DMS 273 treated with DMSO at 0.1 percent for 48 hours (cell line): ENCODE measurements at regions not wholly inside any gene's neighbourhood (a gene's known extent, or its start where the extent isn't known, plus 50 kb on each side); places are given as distances from the start of the nearest gene placed in this dataset.
"Not testable (repeated sequence)": the region's sequence is repeated elsewhere in the genome, so short reads cannot be mapped to it uniquely, and the experiment has no call there.

ENCODE experiments used
- DNase-seq: peaks from one replicate; lab custom pipeline; 2025; lab: John Stamatoyannopoulos, UW

DNA sequence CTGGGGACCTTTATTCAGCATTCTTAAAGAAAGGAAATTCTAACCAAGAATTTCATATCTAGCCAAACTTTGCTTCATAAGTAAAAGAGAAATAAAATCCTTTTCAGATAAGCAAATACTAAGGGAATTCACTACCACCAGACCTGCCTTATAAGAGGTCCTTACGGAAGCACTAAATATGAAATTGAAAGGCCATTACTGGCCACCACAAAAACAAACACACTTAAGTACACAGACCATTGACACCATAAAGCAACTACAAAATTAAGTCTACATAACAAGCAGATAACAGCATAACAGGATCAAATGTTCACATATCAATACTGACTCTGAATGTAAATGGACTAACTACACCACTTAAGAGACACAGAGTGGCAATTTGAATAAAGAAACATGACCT is 361.4 kb upstream of the POU5F2 start:
- no peak for DNase-seq

DNA sequence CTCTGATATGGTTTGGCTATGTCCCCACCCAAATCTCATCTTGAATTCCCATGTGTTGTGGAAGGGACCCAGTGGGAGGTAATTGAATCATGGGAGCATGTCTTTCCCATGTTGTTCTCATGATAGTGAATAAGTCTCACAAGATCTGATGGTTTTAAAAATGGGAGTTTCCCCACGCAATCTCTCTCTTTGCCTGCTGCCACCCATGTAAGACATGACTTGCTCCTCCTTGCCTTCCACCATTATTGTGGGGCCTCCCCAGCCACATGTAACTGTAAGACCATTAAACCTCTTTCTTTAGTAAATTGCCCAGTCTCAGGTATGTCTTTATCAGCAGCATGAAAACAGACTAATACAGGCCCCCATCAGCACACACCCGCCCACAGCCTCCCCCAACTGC is 356.0 kb upstream of the POU5F2 start:
- not testable (repeated sequence) for DNase-seq

- DNase-seq: no peak
Observed at GRCh38 chr5:94094793-94095441, 353.5 kb upstream of the POU5F2 start.

DNA sequence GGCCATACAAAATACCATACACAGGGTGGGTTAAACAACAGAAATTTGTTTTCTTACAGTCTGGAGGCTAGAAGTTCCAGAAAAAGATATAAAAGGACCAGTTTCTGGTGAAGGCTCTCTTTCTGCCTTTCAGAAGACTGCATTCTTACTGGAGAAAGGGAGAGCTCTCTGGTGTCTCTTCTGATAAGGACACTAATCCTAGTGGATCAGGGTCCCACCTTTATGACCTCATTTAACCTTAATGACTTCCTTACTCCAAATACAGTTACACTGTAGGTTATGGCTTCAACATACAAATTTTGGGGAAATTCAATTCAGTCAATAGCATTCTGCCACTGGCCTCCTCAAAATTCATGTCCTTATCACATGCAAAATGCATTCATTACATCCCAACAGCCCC is 351.9 kb upstream of the POU5F2 start:
- no peak for DNase-seq

DNA sequence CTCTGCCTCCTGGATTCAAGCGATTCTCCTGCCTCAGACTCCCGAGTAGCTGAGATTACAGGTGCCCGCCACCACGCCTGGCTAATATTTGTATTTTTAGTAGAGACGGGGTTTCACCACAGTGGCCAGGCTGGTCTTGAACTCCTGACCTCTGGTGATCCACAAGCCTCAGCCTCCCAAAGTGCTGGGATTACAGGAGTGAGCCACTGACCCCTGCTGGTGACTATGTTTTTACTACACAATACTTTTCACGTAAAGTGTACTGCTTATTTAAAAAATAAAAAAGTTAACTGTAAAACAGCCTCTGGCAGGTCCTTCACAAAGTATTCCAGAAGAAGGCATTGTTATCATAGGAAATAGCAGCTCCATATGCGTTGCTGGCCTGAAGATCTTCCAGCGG is 345.2 kb upstream of the POU5F2 start:
- DNase-seq: not testable (repeated sequence)

GRCh38 chr5:94086194-94086593 is 344.8 kb upstream of the POU5F2 start:
- DNase-seq: no peak

DNA sequence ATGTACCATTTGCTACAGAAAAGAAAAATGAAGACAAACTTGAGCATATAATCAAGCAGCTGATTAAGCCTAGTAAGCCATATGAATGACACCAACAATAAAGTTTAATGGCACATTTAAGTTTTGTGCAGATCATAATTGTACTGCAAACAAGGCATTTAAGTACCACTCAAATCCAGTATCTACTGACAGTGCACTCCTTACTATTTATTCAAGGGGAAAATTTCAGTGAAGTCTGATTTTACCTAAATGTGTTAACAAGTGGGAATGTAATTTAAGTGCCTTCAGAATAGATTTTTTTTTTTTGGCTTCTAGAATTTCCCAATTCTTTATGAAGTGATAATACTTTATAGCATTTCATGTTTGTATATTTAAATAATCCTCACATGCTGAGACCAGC is 341.0 kb upstream of the POU5F2 start:
- DNase-seq: no peak

- no peak for DNase-seq
Observed at GRCh38 chr5:94081088-94081487, 339.7 kb upstream of the POU5F2 start.

DNA sequence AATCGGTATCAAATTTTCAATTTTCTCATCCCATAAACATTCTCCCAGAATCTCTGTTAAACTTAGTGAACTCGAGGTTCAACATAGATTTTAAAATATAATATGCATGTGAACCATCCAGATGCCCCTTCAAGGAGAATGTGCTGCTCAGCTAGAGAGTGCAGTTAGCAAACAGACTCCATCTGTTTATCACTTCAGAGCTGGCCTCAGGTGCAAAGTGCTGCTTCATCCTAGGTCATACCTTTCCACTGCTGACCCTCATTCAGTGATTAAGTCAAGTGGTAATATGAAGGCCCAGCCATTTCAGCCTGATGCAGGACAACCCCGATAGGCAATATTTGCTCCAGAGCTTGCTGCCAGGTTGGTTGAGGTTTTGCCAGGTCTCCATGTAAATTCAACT is 339.0 kb upstream of the POU5F2 start:
- DNase-seq: no peak

- DNase-seq: no peak
Observed at GRCh38 chr5:94072116-94072515, 330.7 kb upstream of the POU5F2 start.

GRCh38 chr5:94066437-94067207 is 325.2 kb upstream of the POU5F2 start:
- DNase-seq: no peak

GRCh38 chr5:94064025-94064424 is 322.6 kb upstream of the POU5F2 start:
- DNase-seq: no peak

DNA sequence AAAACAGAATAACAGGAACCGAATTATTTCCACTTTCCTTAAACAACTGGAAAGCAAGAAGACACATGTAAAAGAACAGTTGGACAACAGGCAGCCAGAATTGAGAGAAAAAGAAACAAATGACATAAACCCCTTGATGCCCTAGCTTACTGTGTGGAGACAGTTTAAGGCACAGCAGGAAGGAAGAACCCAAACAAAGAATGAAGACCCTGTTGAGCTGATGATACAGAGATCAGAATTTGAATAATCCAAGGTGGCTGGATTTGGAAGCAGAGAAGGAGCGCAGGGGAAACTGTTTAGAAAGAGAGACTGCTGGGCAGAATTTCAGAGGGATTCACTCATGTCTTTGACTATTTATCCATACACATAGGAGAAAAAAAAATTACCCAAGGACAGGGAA is 316.3 kb upstream of the POU5F2 start:
- DNase-seq: no peak

GRCh38 chr5:94057217-94057616 is 315.8 kb upstream of the POU5F2 start:
- DNase-seq: no peak

DNA sequence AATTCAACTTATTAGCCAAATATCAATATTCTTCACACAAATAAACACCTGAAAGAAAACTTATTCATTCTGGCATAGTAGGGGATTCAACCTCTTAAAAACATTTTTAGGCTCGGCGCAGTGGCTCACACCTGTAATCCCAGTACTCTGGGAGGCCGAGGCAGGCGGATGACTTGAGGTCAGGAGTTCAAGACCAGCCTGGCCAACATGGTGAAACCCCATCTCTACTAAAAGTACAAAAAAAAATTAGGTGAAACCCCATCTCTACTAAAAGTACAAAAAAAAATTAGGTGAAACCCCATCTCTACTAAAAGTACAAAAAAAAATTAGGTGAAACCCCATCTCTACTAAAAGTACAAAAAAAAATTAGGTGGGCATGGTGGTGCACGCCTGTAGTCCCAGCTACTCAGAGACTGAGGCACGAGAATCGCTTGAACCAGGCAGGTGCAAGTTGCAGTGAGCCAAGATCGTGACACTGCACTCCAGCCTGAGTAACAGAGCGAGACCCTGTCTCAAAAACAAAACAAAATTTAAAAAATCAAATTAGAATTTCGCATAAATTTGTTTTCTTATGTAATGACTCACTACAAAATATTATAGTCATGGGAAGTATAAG is 308.0 kb upstream of the POU5F2 start:
- not testable (repeated sequence) for DNase-seq

DNA sequence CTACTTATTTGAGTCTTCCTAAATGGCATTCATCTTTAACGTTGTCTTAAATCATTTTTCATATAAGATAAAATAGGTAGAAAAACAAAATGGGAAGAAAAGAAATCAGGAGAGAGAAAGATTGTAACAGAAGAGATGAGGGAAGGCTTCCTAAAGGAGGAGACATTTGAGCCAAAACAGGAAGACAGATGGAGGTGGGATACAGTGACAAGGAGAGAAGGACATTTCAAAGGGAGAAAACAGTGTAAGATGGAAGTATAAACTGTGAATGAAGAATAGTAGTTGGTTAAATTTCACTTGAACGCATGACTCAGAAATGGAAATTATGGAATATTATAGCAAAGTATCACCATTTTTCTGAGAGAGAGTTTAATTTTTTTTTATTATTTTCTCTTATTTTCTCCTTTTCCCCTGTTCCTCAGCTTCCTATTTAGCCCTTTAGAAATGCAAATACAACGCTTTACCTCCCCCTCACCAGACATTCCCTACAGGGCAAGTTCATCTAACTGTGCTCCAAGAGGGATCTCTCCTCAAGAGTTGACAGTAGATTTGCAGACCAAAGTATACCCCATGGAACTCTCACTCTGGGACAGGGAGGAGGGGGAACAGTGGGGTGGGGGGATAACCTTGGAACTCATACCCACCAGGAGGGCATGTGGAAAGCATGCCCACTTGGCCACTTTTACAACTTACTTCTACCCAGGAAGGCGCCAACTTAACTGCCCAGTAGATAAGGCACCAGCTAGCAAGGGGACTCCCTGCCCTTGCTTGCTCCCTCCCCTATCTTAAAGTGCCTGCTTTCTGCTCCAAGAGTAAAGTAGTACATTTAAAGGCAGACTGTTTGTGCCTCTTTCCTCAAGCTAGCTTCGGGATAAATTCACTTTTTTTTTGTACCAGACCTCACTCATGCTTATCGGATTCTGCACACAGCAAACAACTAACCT is 304.7 kb upstream of the POU5F2 start:
- DNase-seq: no peak

DNA sequence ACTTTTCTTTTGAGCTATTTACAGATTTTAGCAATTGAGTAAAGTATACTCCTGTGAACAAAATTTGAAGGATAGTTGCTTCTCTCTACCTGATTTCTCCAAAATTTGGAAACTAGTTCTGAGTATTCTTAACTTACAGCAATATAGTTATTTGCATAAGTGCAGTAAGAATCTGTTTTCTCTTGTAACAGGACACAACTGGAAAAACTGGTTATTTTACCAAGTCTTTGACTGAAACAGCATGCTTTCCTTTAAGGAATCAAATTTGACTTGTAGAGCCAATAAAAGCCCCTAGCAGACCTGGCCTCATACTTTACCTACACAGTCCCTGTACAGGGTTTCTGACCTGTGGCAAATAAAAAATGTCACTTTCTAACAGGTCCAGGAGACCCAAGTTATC is 301.9 kb upstream of the POU5F2 start:
- no peak for DNase-seq

DNA sequence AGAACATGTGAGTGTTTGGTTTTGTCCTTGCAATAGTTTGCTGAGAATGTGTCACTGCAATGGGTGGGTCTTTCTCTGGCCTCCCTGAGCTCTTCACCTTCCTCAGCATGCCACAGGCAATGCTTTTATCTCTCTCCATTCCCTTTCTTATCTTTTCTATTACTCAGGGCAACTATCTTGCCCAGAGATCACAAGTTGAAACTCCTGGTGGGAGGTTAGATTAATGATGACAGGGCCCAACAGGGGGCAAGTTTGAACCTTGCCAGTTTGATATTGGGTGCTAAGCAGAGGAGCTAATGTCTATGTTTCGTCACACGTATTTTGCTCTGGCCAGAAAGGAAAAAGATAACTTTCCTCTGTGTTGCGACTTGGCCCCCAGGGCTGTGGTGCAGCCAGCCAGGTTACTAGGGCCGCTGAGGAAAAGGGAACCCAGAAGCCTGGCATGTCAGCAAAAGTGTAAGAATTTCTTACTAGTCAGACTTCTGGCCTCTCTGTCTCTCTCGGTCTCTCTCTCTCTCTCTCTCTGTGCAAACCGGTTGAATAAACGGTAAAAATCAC is 299.3 kb upstream of the POU5F2 start:
- no peak for DNase-seq

GRCh38 chr5:94039101-94039500 is 297.7 kb upstream of the POU5F2 start:
- no peak for DNase-seq

GRCh38 chr5:94031631-94032030 is 290.2 kb upstream of the POU5F2 start:
- DNase-seq: no peak

DNA sequence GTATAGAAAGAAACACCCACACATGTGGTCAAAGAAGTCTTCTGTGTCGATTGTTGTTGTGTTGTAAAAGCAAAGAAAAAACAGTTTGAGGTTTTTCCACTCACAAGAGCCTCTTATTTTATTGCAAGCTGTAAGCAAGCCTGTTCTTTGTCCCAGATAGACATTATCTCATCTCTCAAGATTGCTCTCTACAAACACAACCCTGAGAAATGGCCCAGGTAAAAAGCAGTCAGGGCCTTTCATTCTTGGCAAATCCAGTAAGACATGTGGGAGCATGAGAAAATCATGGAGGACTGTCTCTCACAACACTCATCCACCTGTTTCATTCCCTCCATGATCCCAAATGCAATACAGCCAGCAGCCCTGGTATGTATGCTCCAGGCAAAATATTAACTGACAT is 286.6 kb upstream of the POU5F2 start:
- DNase-seq: no peak

DNA sequence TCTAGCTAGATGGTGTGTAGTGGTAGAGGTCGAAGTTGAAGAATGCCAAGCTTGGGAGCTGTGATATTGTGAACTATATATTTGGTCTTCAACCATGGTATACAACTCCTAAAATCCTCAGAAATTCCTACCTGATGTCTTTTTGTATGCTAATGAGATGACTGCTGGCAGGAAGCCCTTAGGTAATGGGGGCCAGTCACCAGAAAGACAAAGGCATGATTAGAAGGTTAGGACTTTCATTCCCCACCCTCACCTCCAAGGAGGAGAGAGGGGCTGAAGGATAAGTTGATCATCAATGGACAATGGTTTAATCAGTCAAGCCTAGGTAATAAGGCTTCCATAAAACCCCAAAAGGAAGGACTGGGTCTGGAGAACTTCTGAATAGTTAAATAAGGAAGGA is 285.7 kb upstream of the POU5F2 start:
- DNase-seq: no peak
